Activated T-cell treated with anti-CD3 and anti-CD28 coated beads for 4 hours (primary cell): ENCODE measurements at regions not wholly inside any gene's neighbourhood (a gene's known extent, or its start where the extent isn't known, plus 50 kb on each side); places are given as distances from the start of the nearest gene placed in this dataset.

Experiments
- DNase-seq: peaks from one replicate; pipeline ENCODE4 v3.0.0-alpha.2; 2020

GRCh38 chr5:61654876-61655275, 322.8 kb downstream of the ZSWIM6 start:
- DNase-seq = no peak

- DNase-seq = no peak
Measured at GRCh38 chr5:61657010-61657409, 325.0 kb downstream of the ZSWIM6 start.

GRCh38 chr5:61657686-61658085, 325.6 kb downstream of the ZSWIM6 start:
- no peak for DNase-seq

GRCh38 chr5:61658592-61659008, 326.5 kb downstream of the ZSWIM6 start:
- peak; percentile 84 for DNase-seq

- no peak for DNase-seq
Measured at GRCh38 chr5:61659221-61659696, 327.2 kb downstream of the ZSWIM6 start.

GRCh38 chr5:61662670-61663069, 330.6 kb downstream of the ZSWIM6 start:
- no peak for DNase-seq

- DNase-seq = no peak
Measured at GRCh38 chr5:61666064-61666621, 334.1 kb downstream of the ZSWIM6 start.

- no peak for DNase-seq
Measured at GRCh38 chr5:61667525-61668218, 335.6 kb downstream of the ZSWIM6 start.

GRCh38 chr5:61669531-61669930, 337.5 kb downstream of the ZSWIM6 start:
- no peak for DNase-seq

- DNase-seq = no peak
Measured at GRCh38 chr5:61670941-61671340, 338.9 kb downstream of the ZSWIM6 start.

- no peak for DNase-seq
Measured at GRCh38 chr5:61673007-61673735, 341.1 kb downstream of the ZSWIM6 start.

- DNase-seq = no peak
Measured at GRCh38 chr5:61674378-61674777, 342.3 kb downstream of the ZSWIM6 start.

- no peak for DNase-seq
Measured at GRCh38 chr5:61675015-61675692, 343.1 kb downstream of the ZSWIM6 start.

- DNase-seq = no peak
Measured at GRCh38 chr5:61677220-61677619, 345.2 kb downstream of the ZSWIM6 start.

- no peak for DNase-seq
Measured at GRCh38 chr5:61678966-61679365, 346.9 kb downstream of the ZSWIM6 start.

GRCh38 chr5:61679562-61679961, 347.5 kb downstream of the ZSWIM6 start:
- DNase-seq = no peak

GRCh38 chr5:61680247-61680646, 348.2 kb downstream of the ZSWIM6 start:
- DNase-seq = no peak

- no peak for DNase-seq
Measured at GRCh38 chr5:61683148-61683547, 351.1 kb downstream of the ZSWIM6 start.

GRCh38 chr5:61683926-61684325, 351.9 kb downstream of the ZSWIM6 start:
- DNase-seq = no peak

GRCh38 chr5:61686491-61687257, 354.6 kb downstream of the ZSWIM6 start:
- DNase-seq = no peak

- DNase-seq = no peak
Measured at GRCh38 chr5:61687371-61687770, 355.3 kb downstream of the ZSWIM6 start.

- DNase-seq = no peak
Measured at GRCh38 chr5:61689153-61689846, 357.2 kb downstream of the ZSWIM6 start.
